ENCODE measurements at regions not wholly inside any gene's neighbourhood (a gene's known extent, or its start where the extent isn't known, plus 50 kb on each side); places are given as distances from the start of the nearest gene placed in this dataset.

DNA sequence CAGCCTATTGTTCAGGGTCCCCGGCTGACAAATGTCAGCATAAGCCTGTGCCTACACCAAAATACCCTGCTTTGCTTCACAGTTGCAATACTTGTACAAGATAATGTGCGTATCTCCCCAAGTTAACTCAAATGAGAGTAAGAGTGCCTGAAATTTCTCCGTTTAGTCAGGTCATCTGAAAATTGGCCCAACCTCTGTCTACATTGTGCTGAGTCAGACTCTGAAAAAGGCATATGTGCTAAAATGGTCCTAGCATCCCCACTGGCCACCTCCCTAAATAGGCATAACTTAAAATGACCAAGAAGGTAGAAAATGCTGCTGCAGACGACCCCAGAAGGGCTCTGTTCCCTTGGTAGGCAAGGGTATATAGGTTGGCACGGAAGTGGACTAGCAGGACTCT is 1653.8 kb upstream of the DDX18 start (continued):
- TF ChIP-seq, protein P1, sequence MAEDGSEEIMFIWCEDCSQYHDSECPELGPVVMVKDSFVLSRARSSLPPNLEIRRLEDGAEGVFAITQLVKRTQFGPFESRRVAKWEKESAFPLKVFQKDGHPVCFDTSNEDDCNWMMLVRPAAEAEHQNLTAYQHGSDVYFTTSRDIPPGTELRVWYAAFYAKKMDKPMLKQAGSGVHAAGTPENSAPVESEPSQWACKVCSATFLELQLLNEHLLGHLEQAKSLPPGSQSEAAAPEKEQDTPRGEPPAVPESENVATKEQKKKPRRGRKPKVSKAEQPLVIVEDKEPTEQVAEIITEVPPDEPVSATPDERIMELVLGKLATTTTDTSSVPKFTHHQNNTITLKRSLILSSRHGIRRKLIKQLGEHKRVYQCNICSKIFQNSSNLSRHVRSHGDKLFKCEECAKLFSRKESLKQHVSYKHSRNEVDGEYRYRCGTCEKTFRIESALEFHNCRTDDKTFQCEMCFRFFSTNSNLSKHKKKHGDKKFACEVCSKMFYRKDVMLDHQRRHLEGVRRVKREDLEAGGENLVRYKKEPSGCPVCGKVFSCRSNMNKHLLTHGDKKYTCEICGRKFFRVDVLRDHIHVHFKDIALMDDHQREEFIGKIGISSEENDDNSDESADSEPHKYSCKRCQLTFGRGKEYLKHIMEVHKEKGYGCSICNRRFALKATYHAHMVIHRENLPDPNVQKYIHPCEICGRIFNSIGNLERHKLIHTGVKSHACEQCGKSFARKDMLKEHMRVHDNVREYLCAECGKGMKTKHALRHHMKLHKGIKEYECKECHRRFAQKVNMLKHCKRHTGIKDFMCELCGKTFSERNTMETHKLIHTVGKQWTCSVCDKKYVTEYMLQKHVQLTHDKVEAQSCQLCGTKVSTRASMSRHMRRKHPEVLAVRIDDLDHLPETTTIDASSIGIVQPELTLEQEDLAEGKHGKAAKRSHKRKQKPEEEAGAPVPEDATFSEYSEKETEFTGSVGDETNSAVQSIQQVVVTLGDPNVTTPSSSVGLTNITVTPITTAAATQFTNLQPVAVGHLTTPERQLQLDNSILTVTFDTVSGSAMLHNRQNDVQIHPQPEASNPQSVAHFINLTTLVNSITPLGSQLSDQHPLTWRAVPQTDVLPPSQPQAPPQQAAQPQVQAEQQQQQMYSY (CRISPR knock-in tag; IDR thresholded peaks at IDR 0.05) = no peak
- TF ChIP-seq, protein P2, sequence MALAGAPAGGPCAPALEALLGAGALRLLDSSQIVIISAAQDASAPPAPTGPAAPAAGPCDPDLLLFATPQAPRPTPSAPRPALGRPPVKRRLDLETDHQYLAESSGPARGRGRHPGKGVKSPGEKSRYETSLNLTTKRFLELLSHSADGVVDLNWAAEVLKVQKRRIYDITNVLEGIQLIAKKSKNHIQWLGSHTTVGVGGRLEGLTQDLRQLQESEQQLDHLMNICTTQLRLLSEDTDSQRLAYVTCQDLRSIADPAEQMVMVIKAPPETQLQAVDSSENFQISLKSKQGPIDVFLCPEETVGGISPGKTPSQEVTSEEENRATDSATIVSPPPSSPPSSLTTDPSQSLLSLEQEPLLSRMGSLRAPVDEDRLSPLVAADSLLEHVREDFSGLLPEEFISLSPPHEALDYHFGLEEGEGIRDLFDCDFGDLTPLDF (CRISPR knock-in tag; IDR thresholded peaks at IDR 0.05) = no peak
- TF ChIP-seq JAZF1 (CRISPR knock-in tag; IDR thresholded peaks at IDR 0.05) (no peak), CBFB (CRISPR knock-in tag; IDR thresholded peaks at IDR 0.05; ENCODE audit: low read depth) (no peak), FOXP1 (CRISPR knock-in tag; IDR thresholded peaks at IDR 0.05; ENCODE audit: borderline replicate concordance) (no peak), ZNF263 (CRISPR knock-in tag; IDR thresholded peaks at IDR 0.05; ENCODE audit: low read depth) (no peak)
- TF ChIP-seq, protein P3, sequence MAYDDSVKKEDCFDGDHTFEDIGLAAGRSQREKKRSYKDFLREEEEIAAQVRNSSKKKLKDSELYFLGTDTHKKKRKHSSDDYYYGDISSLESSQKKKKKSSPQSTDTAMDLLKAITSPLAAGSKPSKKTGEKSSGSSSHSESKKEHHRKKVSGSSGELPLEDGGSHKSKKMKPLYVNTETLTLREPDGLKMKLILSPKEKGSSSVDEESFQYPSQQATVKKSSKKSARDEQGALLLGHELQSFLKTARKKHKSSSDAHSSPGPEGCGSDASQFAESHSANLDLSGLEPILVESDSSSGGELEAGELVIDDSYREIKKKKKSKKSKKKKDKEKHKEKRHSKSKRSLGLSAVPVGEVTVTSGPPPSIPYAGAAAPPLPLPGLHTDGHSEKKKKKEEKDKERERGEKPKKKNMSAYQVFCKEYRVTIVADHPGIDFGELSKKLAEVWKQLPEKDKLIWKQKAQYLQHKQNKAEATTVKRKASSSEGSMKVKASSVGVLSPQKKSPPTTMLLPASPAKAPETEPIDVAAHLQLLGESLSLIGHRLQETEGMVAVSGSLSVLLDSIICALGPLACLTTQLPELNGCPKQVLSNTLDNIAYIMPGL (CRISPR knock-in tag; IDR thresholded peaks at IDR 0.05) = no peak
- TF ChIP-seq, protein P4, sequence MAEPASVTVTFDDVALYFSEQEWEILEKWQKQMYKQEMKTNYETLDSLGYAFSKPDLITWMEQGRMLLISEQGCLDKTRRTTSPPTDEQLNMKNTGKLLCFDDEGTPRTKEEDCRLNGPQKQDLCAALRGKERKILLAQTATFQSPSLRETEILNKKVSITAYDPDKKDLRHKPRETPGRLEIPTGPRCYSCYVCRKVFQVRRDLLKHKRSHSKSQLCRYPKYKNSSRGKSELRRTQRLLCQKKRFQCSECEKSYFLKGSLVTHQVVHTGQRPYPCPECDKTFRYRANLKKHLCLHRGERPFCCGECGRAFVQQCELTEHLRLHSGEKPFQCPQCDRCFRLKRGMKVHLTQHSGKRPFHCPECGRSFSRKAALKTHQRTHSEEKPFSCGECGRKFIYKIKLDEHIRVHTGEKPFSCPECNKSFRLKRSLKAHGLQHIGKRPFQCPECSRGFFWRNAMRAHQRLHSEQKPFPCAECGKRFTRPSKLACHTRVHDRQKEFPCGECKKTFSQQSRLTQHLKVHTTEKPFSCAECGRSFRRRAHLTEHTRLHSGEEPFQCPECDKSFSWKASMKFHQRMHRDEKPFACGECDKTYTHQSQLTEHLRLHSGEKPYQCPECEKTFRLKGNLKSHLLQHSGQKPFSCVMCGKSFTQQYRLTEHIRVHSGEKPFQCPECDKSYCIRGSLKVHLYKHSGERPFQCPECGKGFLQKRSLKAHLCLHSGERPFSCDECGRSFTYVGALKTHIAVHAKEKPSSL (CRISPR knock-in tag; conservative IDR thresholded peaks at IDR 0.05) = no peak
- TF ChIP-seq, protein P5, sequence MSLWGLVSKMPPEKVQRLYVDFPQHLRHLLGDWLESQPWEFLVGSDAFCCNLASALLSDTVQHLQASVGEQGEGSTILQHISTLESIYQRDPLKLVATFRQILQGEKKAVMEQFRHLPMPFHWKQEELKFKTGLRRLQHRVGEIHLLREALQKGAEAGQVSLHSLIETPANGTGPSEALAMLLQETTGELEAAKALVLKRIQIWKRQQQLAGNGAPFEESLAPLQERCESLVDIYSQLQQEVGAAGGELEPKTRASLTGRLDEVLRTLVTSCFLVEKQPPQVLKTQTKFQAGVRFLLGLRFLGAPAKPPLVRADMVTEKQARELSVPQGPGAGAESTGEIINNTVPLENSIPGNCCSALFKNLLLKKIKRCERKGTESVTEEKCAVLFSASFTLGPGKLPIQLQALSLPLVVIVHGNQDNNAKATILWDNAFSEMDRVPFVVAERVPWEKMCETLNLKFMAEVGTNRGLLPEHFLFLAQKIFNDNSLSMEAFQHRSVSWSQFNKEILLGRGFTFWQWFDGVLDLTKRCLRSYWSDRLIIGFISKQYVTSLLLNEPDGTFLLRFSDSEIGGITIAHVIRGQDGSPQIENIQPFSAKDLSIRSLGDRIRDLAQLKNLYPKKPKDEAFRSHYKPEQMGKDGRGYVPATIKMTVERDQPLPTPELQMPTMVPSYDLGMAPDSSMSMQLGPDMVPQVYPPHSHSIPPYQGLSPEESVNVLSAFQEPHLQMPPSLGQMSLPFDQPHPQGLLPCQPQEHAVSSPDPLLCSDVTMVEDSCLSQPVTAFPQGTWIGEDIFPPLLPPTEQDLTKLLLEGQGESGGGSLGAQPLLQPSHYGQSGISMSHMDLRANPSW (CRISPR knock-in tag; conservative IDR thresholded peaks at IDR 0.05; ENCODE audit: low read depth) = no peak

DNA sequence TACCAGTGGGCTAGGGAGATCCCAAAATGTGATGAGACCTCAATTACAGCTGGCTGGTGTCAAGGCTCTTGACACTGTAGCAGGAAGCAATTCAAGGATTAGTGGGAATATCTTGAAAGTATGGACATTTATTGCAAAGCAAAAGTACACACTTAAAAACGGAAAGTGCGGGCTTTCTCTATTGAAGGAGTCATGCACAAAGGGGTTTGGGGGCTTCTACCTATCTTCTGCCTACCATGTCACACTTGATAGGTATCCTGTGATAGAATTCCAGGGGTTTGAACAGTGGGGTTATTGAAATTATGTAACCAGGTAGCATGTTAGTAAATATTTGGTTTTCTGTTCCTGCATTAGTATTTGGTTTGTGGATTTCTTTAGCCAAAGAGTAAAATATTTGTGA is 1652.1 kb upstream of the DDX18 start:
- no peak for ATAC-seq
- CTCF ChIA-PET = no interaction called here
- peaks cover 36% of the 10 kb centered on the region for H3K27me3 Mint-ChIP-seq (ENCODE audit: low read depth)

More for the DNA sequence above, 1652.1 kb upstream of the DDX18 start:
- Mint-ChIP-seq H3K9me3 (peaks cover 61% of the 10 kb centered on the region), H3K36me3 (peaks cover 61% of the 10 kb centered on the region), H3K4me1 (peaks cover 12% of the 10 kb centered on the region), H3K4me3 (no peak overlapping the region), H3K27ac (no peak overlapping the region)
- no peak for DNase-seq (ENCODE audit: low spot score)
- POLR2A ChIA-PET = no interaction called here
- TF ChIP-seq ZNF416 (CRISPR knock-in tag; IDR thresholded peaks at IDR 0.05) = no peak
- TF ChIP-seq HMGA2 (CRISPR knock-in tag; IDR thresholded peaks at IDR 0.05) = no peak
- TF ChIP-seq FOXK1 (CRISPR knock-in tag; IDR thresholded peaks at IDR 0.05) = no peak
- TF ChIP-seq, protein P3 (CRISPR knock-in tag; IDR thresholded peaks at IDR 0.05) = no peak
- no peak for TF ChIP-seq JUN (CRISPR knock-in tag; IDR thresholded peaks at IDR 0.05)
- TF ChIP-seq, protein P6, sequence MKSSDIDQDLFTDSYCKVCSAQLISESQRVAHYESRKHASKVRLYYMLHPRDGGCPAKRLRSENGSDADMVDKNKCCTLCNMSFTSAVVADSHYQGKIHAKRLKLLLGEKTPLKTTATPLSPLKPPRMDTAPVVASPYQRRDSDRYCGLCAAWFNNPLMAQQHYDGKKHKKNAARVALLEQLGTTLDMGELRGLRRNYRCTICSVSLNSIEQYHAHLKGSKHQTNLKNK (CRISPR knock-in tag; IDR thresholded peaks at IDR 0.05) = no peak
- TF ChIP-seq, protein P7, sequence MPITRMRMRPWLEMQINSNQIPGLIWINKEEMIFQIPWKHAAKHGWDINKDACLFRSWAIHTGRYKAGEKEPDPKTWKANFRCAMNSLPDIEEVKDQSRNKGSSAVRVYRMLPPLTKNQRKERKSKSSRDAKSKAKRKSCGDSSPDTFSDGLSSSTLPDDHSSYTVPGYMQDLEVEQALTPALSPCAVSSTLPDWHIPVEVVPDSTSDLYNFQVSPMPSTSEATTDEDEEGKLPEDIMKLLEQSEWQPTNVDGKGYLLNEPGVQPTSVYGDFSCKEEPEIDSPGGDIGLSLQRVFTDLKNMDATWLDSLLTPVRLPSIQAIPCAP (CRISPR knock-in tag; IDR thresholded peaks at IDR 0.05) = no peak
- TF ChIP-seq, protein P8, sequence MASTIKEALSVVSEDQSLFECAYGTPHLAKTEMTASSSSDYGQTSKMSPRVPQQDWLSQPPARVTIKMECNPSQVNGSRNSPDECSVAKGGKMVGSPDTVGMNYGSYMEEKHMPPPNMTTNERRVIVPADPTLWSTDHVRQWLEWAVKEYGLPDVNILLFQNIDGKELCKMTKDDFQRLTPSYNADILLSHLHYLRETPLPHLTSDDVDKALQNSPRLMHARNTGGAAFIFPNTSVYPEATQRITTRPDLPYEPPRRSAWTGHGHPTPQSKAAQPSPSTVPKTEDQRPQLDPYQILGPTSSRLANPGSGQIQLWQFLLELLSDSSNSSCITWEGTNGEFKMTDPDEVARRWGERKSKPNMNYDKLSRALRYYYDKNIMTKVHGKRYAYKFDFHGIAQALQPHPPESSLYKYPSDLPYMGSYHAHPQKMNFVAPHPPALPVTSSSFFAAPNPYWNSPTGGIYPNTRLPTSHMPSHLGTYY (CRISPR knock-in tag; IDR thresholded peaks at IDR 0.05) = no peak
- TF ChIP-seq ETV6 (CRISPR knock-in tag; IDR thresholded peaks at IDR 0.05) = no peak
- no peak for TF ChIP-seq ESRRA (CRISPR knock-in tag; IDR thresholded peaks at IDR 0.05; ENCODE audit: borderline replicate concordance)
- no peak for TF ChIP-seq EMX1 (CRISPR knock-in tag; IDR thresholded peaks at IDR 0.05)
- no peak for TF ChIP-seq NR2C2 (CRISPR knock-in tag; IDR thresholded peaks at IDR 0.05)
